B cell (primary cell): ENCODE measurements at regions not wholly inside any gene's neighbourhood (a gene's known extent, or its start where the extent isn't known, plus 50 kb on each side); places are given as distances from the start of the nearest gene placed in this dataset.

Experiments used
- ATAC-seq: fragments of 200-7000 bp; cut with Tn5 transposase; one replicate; pipeline ENCODE4 v1.10.0; 2021; ENCODE audit warnings: low read depth, mild to moderate bottlenecking, moderate number of reproducible peaks, moderate library complexity
- CTCF ChIA-PET: fragments of 350-600 bp; sonication (Branson Sonifier 250); formaldehyde crosslinking; loops from one replicate; lab custom pipeline; 2021; ENCODE audit warnings: antibody characterized with exemption, inconsistent platforms; lab: Charles Lee
- POLR2A ChIA-PET: fragments of 350-600 bp; sonication (Branson Sonifier 250); formaldehyde crosslinking; loops from one replicate; lab custom pipeline; 2021; ENCODE audit warnings: antibody characterized with exemption; lab: Charles Lee
- DNase-seq: peaks from one replicate; pipeline ENCODE4 v3.0.0; 2013
- H2AFZ ChIP-seq: 2 replicates; pipeline ENCODE4 v1.6.1; 2012; ENCODE audit warnings: mild to moderate bottlenecking, low read depth, low read length; ENCODE audit not compliant: insufficient read depth, poor library complexity, severe bottlenecking
- H3K27ac ChIP-seq, 2 donors: 1 replicate in 1 of 2; 2 replicates in 1 of 2; pipeline ENCODE4 v1.5.1; 2012 to 2013; ENCODE audit warnings: low read length in 2 of 2, mild to moderate bottlenecking in 2 of 2, moderate library complexity in 1 of 2
- H3K27me3 ChIP-seq, 4 experiments: fragments of 200-600 bp in 1 of 4; sonication (generic) in 1 of 4; replicated peaks in 1 of 4; 1 replicate in 2 of 4; 2 replicates in 2 of 4; pipeline versions ENCODE4 v1.6.1 to v1.7.0; 2013 to 2016; ENCODE audit warnings: low read length in 3 of 4, mild to moderate bottlenecking in 2 of 4, mixed read lengths in 1 of 4, moderate library complexity in 1 of 4; ENCODE audit not compliant: insufficient read depth in 4 of 4, control insufficient read depth in 3 of 4; ENCODE audit errors: control extremely low read depth in 1 of 4
- H3K36me3 ChIP-seq, 2 experiments: replicated peaks in 1 of 2; 1 replicate in 1 of 2; 2 replicates in 1 of 2; pipeline versions ENCODE4 v1.6.1 to v1.7.1; 2013; ENCODE audit warnings: low read length in 1 of 2; ENCODE audit not compliant: insufficient read depth in 2 of 2, control insufficient read depth in 1 of 2; ENCODE audit errors: control extremely low read depth in 1 of 2, extremely low read depth in 1 of 2
- H3K4me1 ChIP-seq, 2 donors: fragments of 200-600 bp in 1 of 2; sonication (generic) in 1 of 2; 1 replicate in 1 of 2; 2 replicates in 1 of 2; pipeline versions ENCODE4 v1.5.1 to v1.6.1; 2013 to 2017; ENCODE audit warnings: low read length in 2 of 2; ENCODE audit not compliant: control insufficient read depth in 2 of 2, insufficient read depth in 2 of 2
- H3K4me2 ChIP-seq: replicated peaks from 2 replicates; pipeline ENCODE3; 2012; ENCODE audit warnings: mild to moderate bottlenecking, low read depth, low read length; ENCODE audit not compliant: poor library complexity, severe bottlenecking
- H3K4me3 ChIP-seq, 5 experiments: fragments of 200-600 bp in 1 of 5; sonication (generic) in 1 of 5; 1 replicate in 3 of 5; 2 replicates in 2 of 5; pipeline versions ENCODE4 v1.5.1 to v1.7.0; 2011 to 2016; ENCODE audit warnings: low read length in 4 of 5, mild to moderate bottlenecking in 4 of 5, low read depth in 2 of 5, control low read depth in 1 of 5, moderate library complexity in 1 of 5; ENCODE audit not compliant: insufficient read depth in 1 of 5; ENCODE audit errors: control extremely low read depth in 1 of 5, extremely low read depth in 1 of 5
- H3K79me2 ChIP-seq: fragments of 200-600 bp; sonication (generic); one replicate; pipeline ENCODE4 v1.6.0; 2016; ENCODE audit warnings: low read length; ENCODE audit not compliant: control insufficient read depth, insufficient read depth
- H3K9ac ChIP-seq: fragments of 200-600 bp; sonication (generic); 2 replicates; pipeline ENCODE4 v1.6.1; 2017; ENCODE audit warnings: mild to moderate bottlenecking, low read length, moderate library complexity
- H3K9me3 ChIP-seq, 3 donors: one replicate each; pipeline versions ENCODE4 v1.6.1 to v1.7.1; 2013; ENCODE audit warnings: low read length in 2 of 3; ENCODE audit not compliant: control insufficient read depth in 2 of 3, insufficient read depth in 1 of 3; ENCODE audit errors: control extremely low read depth in 1 of 3
- H4K20me1 ChIP-seq: 2 replicates; pipeline ENCODE4 v1.6.0; 2012; ENCODE audit warnings: mild to moderate bottlenecking, low read length; ENCODE audit not compliant: insufficient read depth, control insufficient read depth, poor library complexity, severe bottlenecking
- H3K27ac Mint-ChIP-seq: one replicate; pipeline ENCODE4 v1.8.0; 2021; ENCODE audit warnings: mixed read lengths
- H3K27me3 Mint-ChIP-seq: one replicate; pipeline ENCODE4 v1.8.0; 2021; ENCODE audit warnings: mixed read lengths
- H3K4me1 Mint-ChIP-seq: one replicate; pipeline ENCODE4 v1.8.0; 2021; ENCODE audit warnings: mixed read lengths
- H3K4me3 Mint-ChIP-seq: one replicate; pipeline ENCODE4 v1.8.0; 2021; ENCODE audit warnings: mixed read lengths
- H3K9me3 Mint-ChIP-seq: one replicate; pipeline ENCODE4 v1.8.0; 2022; ENCODE audit warnings: mixed read lengths; ENCODE audit not compliant: insufficient read depth
- EZH2 ChIP-seq: IDR thresholded peaks from 2 replicates; pipeline ENCODE4 v1.6.1; 2012; ENCODE audit warnings: borderline replicate concordance, low read depth, mild to moderate bottlenecking, moderate library complexity, low read length; ENCODE audit not compliant: insufficient read depth, poor library complexity, severe bottlenecking
- WGBS: methylation state at CpG from one replicate; pipeline ENCODE4 v1.1.5; 2013; ENCODE audit warnings: missing lambda C conversion rate; ENCODE audit not compliant: insufficient coverage; 5-methylcytosine and 5-hydroxymethylcytosine counted together
- intact Hi-C: fragments of 100-400 bp; cut with micrococcal nuclease; formaldehyde crosslinking; loops from one replicate; pipeline ENCODE4 v1.10.0; 2022
- TF ChIP-seq, protein P1 (sequence below): fragments of 200-600 bp; IDR thresholded peaks from one replicate; pipeline ENCODE4 v1.8.0; 2022; ENCODE audit warnings: antibody characterized with exemption, mild to moderate bottlenecking

DNA sequence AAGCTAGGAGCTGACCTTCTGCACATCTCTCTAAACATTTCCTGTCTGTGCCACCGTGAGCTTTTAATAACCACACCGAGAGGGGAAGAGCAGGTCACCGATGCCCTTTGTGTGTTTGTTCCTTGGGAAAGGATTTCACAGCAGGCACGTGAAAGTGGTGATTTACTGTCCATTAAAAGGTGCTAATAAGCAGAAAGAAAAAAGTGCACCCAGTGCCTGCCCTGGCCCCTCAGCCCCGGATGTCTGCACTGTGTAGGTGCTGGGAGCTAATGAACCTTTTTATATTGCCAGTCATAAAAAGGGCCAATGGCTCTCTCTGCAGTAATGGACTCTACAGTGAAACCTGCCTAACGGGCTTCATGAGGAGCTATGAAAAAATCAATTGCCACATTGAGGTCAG lies 312.6 kb downstream of the C6orf118 start:
- Mint-ChIP-seq H3K9me3 (peaks cover 2% of the 10 kb centered on the region), H3K4me3 (no peak overlapping the region), H3K4me1 (no peaks in the 10 kb centered on the region), H3K27me3 (no peaks in the 10 kb centered on the region), H3K27ac (no peak overlapping the region)
- ChIA-PET POLR2A (no interaction called here), CTCF (no interaction called here)
- no peak overlapping the region for H2AFZ ChIP-seq
- DNase-seq (no peak), ATAC-seq (no peak)
- H3K4me1 ChIP-seq: no peaks in the 10 kb centered on the region
- H4K20me1 ChIP-seq: no peaks in the 10 kb centered on the region
- H3K79me2 ChIP-seq: no peaks in the 10 kb centered on the region
- H3K4me3 ChIP-seq: no peak overlapping the region
- H3K27ac ChIP-seq: no peak overlapping the region
- H3K27me3 ChIP-seq: no peaks in the 10 kb centered on the region
- 23% methylated on average over 4 of the region's 6 CpGs for WGBS
- H3K9me3 ChIP-seq: peaks cover 0 to 10% (median 0%) of the 10 kb centered on the region in 3 donors
- H3K9ac ChIP-seq: no peak overlapping the region
- no peaks in the 10 kb centered on the region for H3K36me3 ChIP-seq
- no peak overlapping the region for H3K4me2 ChIP-seq
- TF ChIP-seq, protein P1, sequence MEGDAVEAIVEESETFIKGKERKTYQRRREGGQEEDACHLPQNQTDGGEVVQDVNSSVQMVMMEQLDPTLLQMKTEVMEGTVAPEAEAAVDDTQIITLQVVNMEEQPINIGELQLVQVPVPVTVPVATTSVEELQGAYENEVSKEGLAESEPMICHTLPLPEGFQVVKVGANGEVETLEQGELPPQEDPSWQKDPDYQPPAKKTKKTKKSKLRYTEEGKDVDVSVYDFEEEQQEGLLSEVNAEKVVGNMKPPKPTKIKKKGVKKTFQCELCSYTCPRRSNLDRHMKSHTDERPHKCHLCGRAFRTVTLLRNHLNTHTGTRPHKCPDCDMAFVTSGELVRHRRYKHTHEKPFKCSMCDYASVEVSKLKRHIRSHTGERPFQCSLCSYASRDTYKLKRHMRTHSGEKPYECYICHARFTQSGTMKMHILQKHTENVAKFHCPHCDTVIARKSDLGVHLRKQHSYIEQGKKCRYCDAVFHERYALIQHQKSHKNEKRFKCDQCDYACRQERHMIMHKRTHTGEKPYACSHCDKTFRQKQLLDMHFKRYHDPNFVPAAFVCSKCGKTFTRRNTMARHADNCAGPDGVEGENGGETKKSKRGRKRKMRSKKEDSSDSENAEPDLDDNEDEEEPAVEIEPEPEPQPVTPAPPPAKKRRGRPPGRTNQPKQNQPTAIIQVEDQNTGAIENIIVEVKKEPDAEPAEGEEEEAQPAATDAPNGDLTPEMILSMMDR: no peak
- TF ChIP-seq EZH2: no peak
- intact Hi-C loops: no loop called here

- H3K27me3 ChIP-seq: no peaks in the 10 kb centered on the region
- Mint-ChIP-seq H3K4me3 (no peak overlapping the region), H3K27ac (no peak overlapping the region), H3K9me3 (peaks cover 2% of the 10 kb centered on the region), H3K27me3 (no peaks in the 10 kb centered on the region), H3K4me1 (no peaks in the 10 kb centered on the region)
- no peaks in the 10 kb centered on the region for H3K36me3 ChIP-seq
- H3K4me1 ChIP-seq: no peaks in the 10 kb centered on the region
- H4K20me1 ChIP-seq: no peaks in the 10 kb centered on the region
- ChIA-PET POLR2A (no interaction called here), CTCF (no interaction called here)
- H3K79me2 ChIP-seq: no peaks in the 10 kb centered on the region
- H3K4me2 ChIP-seq: no peak overlapping the region
- H3K4me3 ChIP-seq: no peak overlapping the region
- intact Hi-C loops: no loop called here
- DNase-seq (no peak), ATAC-seq (no peak)
- no peak overlapping the region for H3K27ac ChIP-seq
- no peak overlapping the region for H2AFZ ChIP-seq
- no peaks in the 10 kb centered on the region for H3K9me3 ChIP-seq
- H3K9ac ChIP-seq: no peak overlapping the region
- TF ChIP-seq EZH2: no peak
- TF ChIP-seq, protein P1: no peak
- 59% methylated on average over 2 of the region's 2 CpGs for WGBS
Measured at GRCh38 chr6:164991573-164991972, 317.8 kb downstream of the C6orf118 start.
